HepG2 (cell line): ENCODE measurements at regions not wholly inside any gene's neighbourhood (a gene's known extent, or its start where the extent isn't known, plus 50 kb on each side); places are given as distances from the start of the nearest gene placed in this dataset.

Source experiments
- ATAC-seq: fragments of 200-7000 bp; cut with Tn5 transposase; 3 replicates; pipeline ENCODE4 v1.9.1; 2020; ENCODE audit warnings: mild to moderate bottlenecking, moderate library complexity
- BruUV-seq: library from RNA; stranded (reverse); fragments of 400-500 nt; replicated peaks from 2 replicates; lab custom pipeline; 2021; lab: Mats Ljungman, UMichigan
- CTCF ChIA-PET: fragments of 300-600 bp; formaldehyde crosslinking; extraction: SDS; loops from one replicate; lab custom pipeline; 2021; ENCODE audit warnings: low total read pairs, inconsistent platforms, low intra/inter-chr PET ratio; lab: Yijun Ruan, JAX
- POLR2A ChIA-PET: fragments of 350-600 bp; sonication (Branson Sonifier 250); formaldehyde crosslinking; loops from one replicate; lab custom pipeline; 2020; ENCODE audit warnings: antibody characterized with exemption, inconsistent platforms; lab: Yijun Ruan, JAX
- DNase-seq: peaks from one replicate; pipeline ENCODE4 v3.0.0-alpha.2; 2015; ENCODE audit warnings: low spot score
- FAIRE-seq: peaks from 3 replicates; lab custom pipeline; 2011; peaks lifted over from hg19 to GRCh38; lab: Jason Lieb, UNC
- H2AFZ ChIP-seq: one replicate; pipeline ENCODE4 v1.6.1; 2011; ENCODE audit warnings: low read length, inconsistent platforms
- H3K27ac ChIP-seq: fragments of 300-600 bp; 3 replicates; pipeline ENCODE4 v1.8.0; 2011; ENCODE audit warnings: mixed run types, mild to moderate bottlenecking, mixed read lengths, low read length, inconsistent platforms; ENCODE audit not compliant: insufficient read depth; ENCODE audit errors: extremely low read length
- H3K27me3 ChIP-seq, 2 experiments: fragments of 200-600 bp in 1 of 2; 2 replicates in 1 of 2; 3 replicates in 1 of 2; pipeline versions ENCODE4 v1.6.0 to v1.8.0; 2011; ENCODE audit warnings: low read length in 2 of 2, mild to moderate bottlenecking in 2 of 2, moderate library complexity in 2 of 2, inconsistent platforms in 1 of 2; ENCODE audit not compliant: insufficient read depth in 2 of 2, control insufficient read depth in 1 of 2
- H3K36me3 ChIP-seq, 2 experiments: fragments of 200-600 bp in 1 of 2; replicated peaks in 1 of 2; 2 replicates in 1 of 2; 3 replicates in 1 of 2; pipeline versions ENCODE4 v1.5.1 to v1.8.0; 2011; ENCODE audit warnings: low read length in 2 of 2, inconsistent platforms in 1 of 2; ENCODE audit not compliant: insufficient read depth in 2 of 2, control insufficient read depth in 1 of 2
- H3K4me1 ChIP-seq: 2 replicates; pipeline ENCODE4 v1.5.1; 2012; ENCODE audit warnings: low read length, inconsistent platforms; ENCODE audit not compliant: insufficient read depth
- H3K4me2 ChIP-seq: 2 replicates; pipeline ENCODE4 v1.6.0; 2011; ENCODE audit warnings: low read depth, low read length, inconsistent platforms
- H3K4me3 ChIP-seq, 3 experiments: fragments of 200-600 bp in 1 of 3; sonication (generic), shearing (Covaris generic) in 1 of 3; replicated peaks in 1 of 3; 2 replicates each; pipeline ENCODE4 v1.5.1; 2011 to 2016; ENCODE audit warnings: low read length in 3 of 3, inconsistent platforms in 2 of 3, low read depth in 2 of 3, mild to moderate bottlenecking in 2 of 3, control low read depth in 1 of 3, mixed read lengths in 1 of 3; ENCODE audit not compliant: insufficient read depth in 1 of 3
- H3K79me2 ChIP-seq: one replicate; pipeline ENCODE4 v1.6.1; 2011; ENCODE audit warnings: low read length, inconsistent platforms; ENCODE audit not compliant: insufficient read depth
- H3K9ac ChIP-seq: 2 replicates; pipeline ENCODE4 v1.6.0; 2011; ENCODE audit warnings: mild to moderate bottlenecking, low read depth, low read length, inconsistent platforms; ENCODE audit not compliant: insufficient read depth
- H3K9me3 ChIP-seq: 2 replicates; pipeline ENCODE4 v1.5.1; 2012; ENCODE audit warnings: mild to moderate bottlenecking, low read length
- H4K20me1 ChIP-seq: 2 replicates; pipeline ENCODE4 v1.6.0; 2011; ENCODE audit warnings: inconsistent platforms, mild to moderate bottlenecking, low read length, moderate library complexity; ENCODE audit not compliant: insufficient read depth
- CBFB ChIP-seq: sonication (generic); formaldehyde crosslinking; IDR thresholded peaks from 2 replicates; pipeline ENCODE4 v1.4.0; 2020; ENCODE audit warnings: missing genetic modification reagents
- EZH2 ChIP-seq: conservative IDR thresholded peaks from 2 replicates; pipeline ENCODE4 v1.6.1; 2012; ENCODE audit warnings: mild to moderate bottlenecking, low read depth, low read length, moderate library complexity
- GATAD2A ChIP-seq: IDR thresholded peaks from 2 replicates; pipeline ENCODE4 v1.6.1; 2016
- MTF2 ChIP-seq: sonication (generic); formaldehyde crosslinking; IDR thresholded peaks from 2 replicates; pipeline ENCODE4 v1.5.0; 2020; ENCODE audit warnings: missing genetic modification reagents, borderline replicate concordance
- RFXANK ChIP-seq: IDR thresholded peaks from 2 replicates; pipeline ENCODE4 v1.6.1; 2016
- SMARCC2 ChIP-seq: fragments of 450-650 bp; IDR thresholded peaks from 2 replicates; pipeline ENCODE4 v1.6.1; 2017; ENCODE audit warnings: antibody characterized with exemption, mild to moderate bottlenecking
- TBP ChIP-seq: sonication (generic); formaldehyde crosslinking; IDR thresholded peaks from 2 replicates; pipeline ENCODE4 v1.5.0; 2020; ENCODE audit warnings: missing genetic modification reagents
- ZNF335 ChIP-seq: sonication (generic); formaldehyde crosslinking; IDR thresholded peaks from 2 replicates; pipeline ENCODE4 v1.4.0; 2020; ENCODE audit warnings: missing genetic modification reagents
- ZNF572 ChIP-seq: sonication (generic); formaldehyde crosslinking; IDR thresholded peaks from 2 replicates; pipeline ENCODE4 v1.5.1; 2020; ENCODE audit warnings: mild to moderate bottlenecking, missing genetic modification reagents
- ZNF589 ChIP-seq: sonication (generic); formaldehyde crosslinking; conservative IDR thresholded peaks from 2 replicates; pipeline ENCODE4 v1.8.0; 2022; ENCODE audit warnings: mild to moderate bottlenecking, moderate library complexity, missing genetic modification reagents
- ZNF670 ChIP-seq: sonication (generic); formaldehyde crosslinking; IDR thresholded peaks from 2 replicates; pipeline ENCODE4 v1.8.0; 2022; ENCODE audit warnings: mild to moderate bottlenecking, missing genetic modification reagents, borderline replicate concordance
- WGBS: methylation state at CpG from one replicate; pipeline ENCODE4 v1.1.6; 2017; ENCODE audit warnings: low lambda C conversion rate; 5-methylcytosine and 5-hydroxymethylcytosine counted together
- in situ Hi-C: cut with HindIII; loops from 2 replicates; pipeline ENCODE4 v1.10.0; 2017; ENCODE audit warnings: low pct_unique_long_range_greater_than_20kb; ENCODE audit not compliant: extremely low pct_ligation_motif_present
- intact Hi-C: fragments of 100-400 bp; cut with micrococcal nuclease; formaldehyde crosslinking; loops from one replicate; pipeline ENCODE4 v1.10.0; 2022; ENCODE audit not compliant: unreplicated experiment
- TF ChIP-seq, protein P1 (sequence below): IDR thresholded peaks from 2 replicates; pipeline ENCODE4 v1.6.1; 2016; ENCODE audit warnings: mild to moderate bottlenecking
- TF ChIP-seq, protein P2 (sequence below): sonication (generic); formaldehyde crosslinking; IDR thresholded peaks from 2 replicates; pipeline ENCODE4 v1.5.1; 2020; ENCODE audit warnings: missing genetic modification reagents, mild to moderate bottlenecking, borderline replicate concordance
- TF ChIP-seq, protein P3 (sequence below): IDR thresholded peaks from 2 replicates; pipeline ENCODE4 v1.6.1; 2016; ENCODE audit warnings: missing biosample characterization, missing genetic modification reagents, low read depth

DNA sequence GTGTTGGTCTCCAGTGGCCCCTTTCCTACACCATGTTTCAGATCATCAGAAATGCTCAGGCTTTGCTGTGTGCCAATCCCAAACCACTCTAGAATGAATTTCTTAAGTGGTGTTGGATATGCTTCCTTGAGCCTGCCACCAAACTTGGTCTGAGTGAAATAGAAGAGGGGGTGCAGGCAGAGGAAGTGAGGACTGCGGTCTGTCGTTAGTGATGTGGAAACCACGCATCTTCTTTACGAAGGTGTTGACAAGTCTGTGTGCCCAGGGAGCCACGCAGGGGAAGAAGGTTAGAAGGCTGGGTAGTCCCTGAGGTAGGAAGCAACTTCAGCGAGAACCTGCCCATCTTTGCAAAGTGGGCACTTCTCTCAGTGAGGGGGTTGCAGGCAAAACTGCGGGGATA, 187.4 kb upstream of the NAV2 start:
- no peaks in the 10 kb centered on the region for H3K36me3 ChIP-seq
- no TSS peak for BruUV-seq
- H4K20me1 ChIP-seq = no peaks in the 10 kb centered on the region
- H3K9ac ChIP-seq = no peak overlapping the region
- ATAC-seq = no peak
- H3K27ac ChIP-seq = no peak overlapping the region
- no peak for FAIRE-seq
- in situ Hi-C loops = no loop called here
- peaks cover 0 to 3% of the 10 kb centered on the region in 2 experiments; a peak in 1 of 5 replicates for H3K27me3 ChIP-seq
- no peaks in the 10 kb centered on the region for H3K4me1 ChIP-seq
- no peak overlapping the region for H3K4me3 ChIP-seq
- H3K79me2 ChIP-seq = no peaks in the 10 kb centered on the region
- DNase-seq = no peak
- H3K9me3 ChIP-seq = no peaks in the 10 kb centered on the region
- 43% methylated on average over 7 of the region's 7 CpGs for WGBS
- H2AFZ ChIP-seq = no peak overlapping the region
- H3K4me2 ChIP-seq = no peak overlapping the region
- TF ChIP-seq SMARCC2 (no peak), ZNF589 (CRISPR knock-in tag) (no peak), ZNF572 (CRISPR knock-in tag) (no peak), CBFB (no peak), ZNF670 (CRISPR knock-in tag) (no peak), TBP (no peak), GATAD2A (CRISPR knock-in tag) (no peak), ZNF335 (CRISPR knock-in tag) (no peak), RFXANK (CRISPR knock-in tag) (no peak), EZH2 (no peak), MTF2 (CRISPR knock-in tag) (no peak)
- TF ChIP-seq, protein P1, sequence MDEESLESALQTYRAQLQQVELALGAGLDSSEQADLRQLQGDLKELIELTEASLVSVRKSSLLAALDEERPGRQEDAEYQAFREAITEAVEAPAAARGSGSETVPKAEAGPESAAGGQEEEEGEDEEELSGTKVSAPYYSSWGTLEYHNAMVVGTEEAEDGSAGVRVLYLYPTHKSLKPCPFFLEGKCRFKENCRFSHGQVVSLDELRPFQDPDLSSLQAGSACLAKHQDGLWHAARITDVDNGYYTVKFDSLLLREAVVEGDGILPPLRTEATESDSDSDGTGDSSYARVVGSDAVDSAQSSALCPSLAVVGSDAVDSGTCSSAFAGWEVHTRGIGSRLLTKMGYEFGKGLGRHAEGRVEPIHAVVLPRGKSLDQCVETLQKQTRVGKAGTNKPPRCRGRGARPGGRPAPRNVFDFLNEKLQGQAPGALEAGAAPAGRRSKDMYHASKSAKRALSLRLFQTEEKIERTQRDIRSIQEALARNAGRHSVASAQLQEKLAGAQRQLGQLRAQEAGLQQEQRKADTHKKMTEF (CRISPR knock-in tag) = no peak
- TF ChIP-seq, protein P2, sequence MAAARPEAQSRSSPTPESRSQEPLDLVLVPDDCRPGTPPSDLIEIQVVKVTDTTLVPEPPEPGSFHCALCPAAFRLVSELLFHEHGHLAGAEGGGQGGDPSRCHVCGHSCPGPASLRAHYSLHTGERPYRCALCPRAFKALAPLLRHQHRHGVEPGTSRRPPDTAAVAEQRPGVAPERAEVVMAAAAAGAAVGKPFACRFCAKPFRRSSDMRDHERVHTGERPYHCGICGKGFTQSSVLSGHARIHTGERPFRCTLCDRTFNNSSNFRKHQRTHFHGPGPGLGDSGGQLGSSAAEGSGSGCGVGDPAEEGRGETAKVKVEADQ = no peak
- TF ChIP-seq, protein P3, sequence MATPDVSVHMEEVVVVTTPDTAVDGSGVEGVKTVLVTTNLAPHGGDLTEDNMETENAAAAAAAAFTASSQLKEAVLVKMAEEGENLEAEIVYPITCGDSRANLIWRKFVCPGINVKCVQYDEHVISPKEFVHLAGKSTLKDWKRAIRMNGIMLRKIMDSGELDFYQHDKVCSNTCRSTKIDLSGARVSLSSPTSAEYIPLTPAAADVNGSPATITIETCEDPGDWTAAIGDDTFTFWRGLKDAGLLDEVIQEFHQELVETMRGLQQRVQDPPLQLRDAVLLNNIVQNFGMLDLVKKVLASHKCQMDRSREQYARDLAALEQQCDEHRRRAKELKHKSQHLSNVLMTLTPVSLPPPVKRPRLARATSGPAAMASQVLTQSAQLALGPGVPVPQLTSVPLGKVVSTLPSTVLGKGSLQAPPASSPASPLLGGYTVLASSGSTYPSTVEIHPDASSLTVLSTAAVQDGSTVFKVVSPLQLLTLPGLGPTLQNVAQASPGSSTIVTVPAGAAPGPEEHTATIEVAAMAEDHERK (CRISPR knock-in tag) = no peak
- POLR2A ChIA-PET = no interaction called here
- intact Hi-C loops = no loop called here
- CTCF ChIA-PET = no interaction called here
